GM23338 (cell line): ENCODE measurements at regions not wholly inside any gene's neighbourhood (a gene's known extent, or its start where the extent isn't known, plus 50 kb on each side); places are given as distances from the start of the nearest gene placed in this dataset.

ENCODE experiments used
- CREB1 ChIP-seq: fragments of 250-450 bp; sonication (Bioruptor Pico); IDR thresholded peaks from 2 replicates; pipeline ENCODE4 v1.5.0; 2020; ENCODE audit warnings: low read depth, mild to moderate bottlenecking, moderate library complexity
- EZH2 ChIP-seq: fragments of 200-600 bp; sonication (generic); IDR thresholded peaks from one replicate; pipeline ENCODE4 v1.8.0; 2017; ENCODE audit warnings: antibody characterized with exemption, mild to moderate bottlenecking, low read depth; ENCODE audit not compliant: unreplicated experiment
- EZH2phosphoT487 ChIP-seq: fragments of 200-600 bp; sonication (generic); IDR thresholded peaks from one replicate; pipeline ENCODE4 v1.8.1; 2018; ENCODE audit warnings: antibody characterized with exemption; ENCODE audit not compliant: unreplicated experiment
- JUNB ChIP-seq: IDR thresholded peaks from one replicate; pipeline ENCODE4 v1.6.1; 2016; ENCODE audit warnings: antibody characterized with exemption; ENCODE audit not compliant: unreplicated experiment
- NANOG ChIP-seq: IDR thresholded peaks from 2 replicates; pipeline ENCODE4 v1.6.1; 2016; ENCODE audit warnings: antibody characterized with exemption, borderline replicate concordance
- POLR2AphosphoS5 ChIP-seq: IDR thresholded peaks from 2 replicates; pipeline ENCODE4 v1.6.1; 2016; ENCODE audit warnings: antibody characterized with exemption, low read depth
- STAT1 ChIP-seq: IDR thresholded peaks from one replicate; pipeline ENCODE4 v1.6.1; 2016; ENCODE audit warnings: antibody characterized with exemption; ENCODE audit not compliant: unreplicated experiment
- ZNF114 ChIP-seq: fragments of 250-450 bp; sonication (Bioruptor Pico); IDR thresholded peaks from 2 replicates; pipeline ENCODE4 v1.5.0; 2020; ENCODE audit warnings: mild to moderate bottlenecking, moderate library complexity
- ZNF331 ChIP-seq: fragments of 250-450 bp; sonication (Bioruptor Pico); IDR thresholded peaks from 2 replicates; pipeline ENCODE4 v1.5.0; 2020; ENCODE audit warnings: low read depth, mild to moderate bottlenecking, moderate library complexity
- TF ChIP-seq, protein P1 (sequence below), 2 experiments: fragments of 200-600 bp in 1 of 2; sonication (generic) in 1 of 2; conservative IDR thresholded peaks; 2 replicates each; pipeline versions ENCODE4 v1.5.1 to v1.6.1; 2016 to 2017; ENCODE audit warnings: antibody characterized with exemption in 2 of 2, low read depth in 2 of 2, mild to moderate bottlenecking in 2 of 2, moderate library complexity in 1 of 2
- TF ChIP-seq, protein P2 (sequence below): IDR thresholded peaks from one replicate; pipeline ENCODE4 v1.6.1; 2018; ENCODE audit warnings: antibody characterized with exemption; ENCODE audit not compliant: unreplicated experiment
- TF ChIP-seq, protein P3 (sequence below): IDR thresholded peaks from 2 replicates; pipeline ENCODE4 v1.6.1; 2016; ENCODE audit warnings: antibody characterized with exemption
- TF ChIP-seq, protein P4 (sequence below): fragments of 250-450 bp; sonication (Bioruptor Pico); IDR thresholded peaks from 2 replicates; pipeline ENCODE4 v1.5.0; 2020; ENCODE audit warnings: mild to moderate bottlenecking, moderate library complexity

DNA sequence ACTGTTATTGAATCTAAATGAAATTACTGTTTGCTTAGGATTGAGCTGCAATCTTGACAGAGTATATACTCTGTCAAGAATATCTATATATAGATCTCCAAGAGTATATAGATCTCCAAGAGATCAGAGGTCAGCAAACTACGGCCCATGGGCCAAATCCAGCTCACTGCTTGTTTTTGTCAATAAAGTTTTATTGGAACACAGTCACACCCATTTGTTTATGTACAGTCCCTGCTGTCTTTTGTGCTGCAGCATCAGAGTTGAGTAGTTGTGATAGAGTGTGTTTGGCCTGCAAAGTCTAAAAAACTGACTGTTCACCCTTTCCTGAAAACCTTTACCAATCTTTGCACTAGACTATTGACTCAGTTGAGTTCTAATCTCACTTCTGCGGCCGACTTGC is 66.3 kb upstream of the NPVF start:
- no peak for TF ChIP-seq POLR2AphosphoS5
- no peak for TF ChIP-seq EZH2
- TF ChIP-seq, protein P1, sequence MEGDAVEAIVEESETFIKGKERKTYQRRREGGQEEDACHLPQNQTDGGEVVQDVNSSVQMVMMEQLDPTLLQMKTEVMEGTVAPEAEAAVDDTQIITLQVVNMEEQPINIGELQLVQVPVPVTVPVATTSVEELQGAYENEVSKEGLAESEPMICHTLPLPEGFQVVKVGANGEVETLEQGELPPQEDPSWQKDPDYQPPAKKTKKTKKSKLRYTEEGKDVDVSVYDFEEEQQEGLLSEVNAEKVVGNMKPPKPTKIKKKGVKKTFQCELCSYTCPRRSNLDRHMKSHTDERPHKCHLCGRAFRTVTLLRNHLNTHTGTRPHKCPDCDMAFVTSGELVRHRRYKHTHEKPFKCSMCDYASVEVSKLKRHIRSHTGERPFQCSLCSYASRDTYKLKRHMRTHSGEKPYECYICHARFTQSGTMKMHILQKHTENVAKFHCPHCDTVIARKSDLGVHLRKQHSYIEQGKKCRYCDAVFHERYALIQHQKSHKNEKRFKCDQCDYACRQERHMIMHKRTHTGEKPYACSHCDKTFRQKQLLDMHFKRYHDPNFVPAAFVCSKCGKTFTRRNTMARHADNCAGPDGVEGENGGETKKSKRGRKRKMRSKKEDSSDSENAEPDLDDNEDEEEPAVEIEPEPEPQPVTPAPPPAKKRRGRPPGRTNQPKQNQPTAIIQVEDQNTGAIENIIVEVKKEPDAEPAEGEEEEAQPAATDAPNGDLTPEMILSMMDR (conservative IDR thresholded peaks at IDR 0.05; ENCODE audit: low read depth in 2 of 2), result no peak
- TF ChIP-seq JUNB, result no peak
- TF ChIP-seq EZH2phosphoT487, result no peak
- no peak for TF ChIP-seq ZNF331 (CRISPR knock-in tag)
- TF ChIP-seq, protein P2, sequence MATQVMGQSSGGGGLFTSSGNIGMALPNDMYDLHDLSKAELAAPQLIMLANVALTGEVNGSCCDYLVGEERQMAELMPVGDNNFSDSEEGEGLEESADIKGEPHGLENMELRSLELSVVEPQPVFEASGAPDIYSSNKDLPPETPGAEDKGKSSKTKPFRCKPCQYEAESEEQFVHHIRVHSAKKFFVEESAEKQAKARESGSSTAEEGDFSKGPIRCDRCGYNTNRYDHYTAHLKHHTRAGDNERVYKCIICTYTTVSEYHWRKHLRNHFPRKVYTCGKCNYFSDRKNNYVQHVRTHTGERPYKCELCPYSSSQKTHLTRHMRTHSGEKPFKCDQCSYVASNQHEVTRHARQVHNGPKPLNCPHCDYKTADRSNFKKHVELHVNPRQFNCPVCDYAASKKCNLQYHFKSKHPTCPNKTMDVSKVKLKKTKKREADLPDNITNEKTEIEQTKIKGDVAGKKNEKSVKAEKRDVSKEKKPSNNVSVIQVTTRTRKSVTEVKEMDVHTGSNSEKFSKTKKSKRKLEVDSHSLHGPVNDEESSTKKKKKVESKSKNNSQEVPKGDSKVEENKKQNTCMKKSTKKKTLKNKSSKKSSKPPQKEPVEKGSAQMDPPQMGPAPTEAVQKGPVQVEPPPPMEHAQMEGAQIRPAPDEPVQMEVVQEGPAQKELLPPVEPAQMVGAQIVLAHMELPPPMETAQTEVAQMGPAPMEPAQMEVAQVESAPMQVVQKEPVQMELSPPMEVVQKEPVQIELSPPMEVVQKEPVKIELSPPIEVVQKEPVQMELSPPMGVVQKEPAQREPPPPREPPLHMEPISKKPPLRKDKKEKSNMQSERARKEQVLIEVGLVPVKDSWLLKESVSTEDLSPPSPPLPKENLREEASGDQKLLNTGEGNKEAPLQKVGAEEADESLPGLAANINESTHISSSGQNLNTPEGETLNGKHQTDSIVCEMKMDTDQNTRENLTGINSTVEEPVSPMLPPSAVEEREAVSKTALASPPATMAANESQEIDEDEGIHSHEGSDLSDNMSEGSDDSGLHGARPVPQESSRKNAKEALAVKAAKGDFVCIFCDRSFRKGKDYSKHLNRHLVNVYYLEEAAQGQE, result no peak
- TF ChIP-seq ZNF114 (CRISPR knock-in tag), result no peak
- TF ChIP-seq, protein P3, sequence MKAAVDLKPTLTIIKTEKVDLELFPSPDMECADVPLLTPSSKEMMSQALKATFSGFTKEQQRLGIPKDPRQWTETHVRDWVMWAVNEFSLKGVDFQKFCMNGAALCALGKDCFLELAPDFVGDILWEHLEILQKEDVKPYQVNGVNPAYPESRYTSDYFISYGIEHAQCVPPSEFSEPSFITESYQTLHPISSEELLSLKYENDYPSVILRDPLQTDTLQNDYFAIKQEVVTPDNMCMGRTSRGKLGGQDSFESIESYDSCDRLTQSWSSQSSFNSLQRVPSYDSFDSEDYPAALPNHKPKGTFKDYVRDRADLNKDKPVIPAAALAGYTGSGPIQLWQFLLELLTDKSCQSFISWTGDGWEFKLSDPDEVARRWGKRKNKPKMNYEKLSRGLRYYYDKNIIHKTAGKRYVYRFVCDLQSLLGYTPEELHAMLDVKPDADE, result no peak
- TF ChIP-seq CREB1, result no peak
- TF ChIP-seq STAT1, result no peak
- TF ChIP-seq NANOG, result no peak
- TF ChIP-seq, protein P4, sequence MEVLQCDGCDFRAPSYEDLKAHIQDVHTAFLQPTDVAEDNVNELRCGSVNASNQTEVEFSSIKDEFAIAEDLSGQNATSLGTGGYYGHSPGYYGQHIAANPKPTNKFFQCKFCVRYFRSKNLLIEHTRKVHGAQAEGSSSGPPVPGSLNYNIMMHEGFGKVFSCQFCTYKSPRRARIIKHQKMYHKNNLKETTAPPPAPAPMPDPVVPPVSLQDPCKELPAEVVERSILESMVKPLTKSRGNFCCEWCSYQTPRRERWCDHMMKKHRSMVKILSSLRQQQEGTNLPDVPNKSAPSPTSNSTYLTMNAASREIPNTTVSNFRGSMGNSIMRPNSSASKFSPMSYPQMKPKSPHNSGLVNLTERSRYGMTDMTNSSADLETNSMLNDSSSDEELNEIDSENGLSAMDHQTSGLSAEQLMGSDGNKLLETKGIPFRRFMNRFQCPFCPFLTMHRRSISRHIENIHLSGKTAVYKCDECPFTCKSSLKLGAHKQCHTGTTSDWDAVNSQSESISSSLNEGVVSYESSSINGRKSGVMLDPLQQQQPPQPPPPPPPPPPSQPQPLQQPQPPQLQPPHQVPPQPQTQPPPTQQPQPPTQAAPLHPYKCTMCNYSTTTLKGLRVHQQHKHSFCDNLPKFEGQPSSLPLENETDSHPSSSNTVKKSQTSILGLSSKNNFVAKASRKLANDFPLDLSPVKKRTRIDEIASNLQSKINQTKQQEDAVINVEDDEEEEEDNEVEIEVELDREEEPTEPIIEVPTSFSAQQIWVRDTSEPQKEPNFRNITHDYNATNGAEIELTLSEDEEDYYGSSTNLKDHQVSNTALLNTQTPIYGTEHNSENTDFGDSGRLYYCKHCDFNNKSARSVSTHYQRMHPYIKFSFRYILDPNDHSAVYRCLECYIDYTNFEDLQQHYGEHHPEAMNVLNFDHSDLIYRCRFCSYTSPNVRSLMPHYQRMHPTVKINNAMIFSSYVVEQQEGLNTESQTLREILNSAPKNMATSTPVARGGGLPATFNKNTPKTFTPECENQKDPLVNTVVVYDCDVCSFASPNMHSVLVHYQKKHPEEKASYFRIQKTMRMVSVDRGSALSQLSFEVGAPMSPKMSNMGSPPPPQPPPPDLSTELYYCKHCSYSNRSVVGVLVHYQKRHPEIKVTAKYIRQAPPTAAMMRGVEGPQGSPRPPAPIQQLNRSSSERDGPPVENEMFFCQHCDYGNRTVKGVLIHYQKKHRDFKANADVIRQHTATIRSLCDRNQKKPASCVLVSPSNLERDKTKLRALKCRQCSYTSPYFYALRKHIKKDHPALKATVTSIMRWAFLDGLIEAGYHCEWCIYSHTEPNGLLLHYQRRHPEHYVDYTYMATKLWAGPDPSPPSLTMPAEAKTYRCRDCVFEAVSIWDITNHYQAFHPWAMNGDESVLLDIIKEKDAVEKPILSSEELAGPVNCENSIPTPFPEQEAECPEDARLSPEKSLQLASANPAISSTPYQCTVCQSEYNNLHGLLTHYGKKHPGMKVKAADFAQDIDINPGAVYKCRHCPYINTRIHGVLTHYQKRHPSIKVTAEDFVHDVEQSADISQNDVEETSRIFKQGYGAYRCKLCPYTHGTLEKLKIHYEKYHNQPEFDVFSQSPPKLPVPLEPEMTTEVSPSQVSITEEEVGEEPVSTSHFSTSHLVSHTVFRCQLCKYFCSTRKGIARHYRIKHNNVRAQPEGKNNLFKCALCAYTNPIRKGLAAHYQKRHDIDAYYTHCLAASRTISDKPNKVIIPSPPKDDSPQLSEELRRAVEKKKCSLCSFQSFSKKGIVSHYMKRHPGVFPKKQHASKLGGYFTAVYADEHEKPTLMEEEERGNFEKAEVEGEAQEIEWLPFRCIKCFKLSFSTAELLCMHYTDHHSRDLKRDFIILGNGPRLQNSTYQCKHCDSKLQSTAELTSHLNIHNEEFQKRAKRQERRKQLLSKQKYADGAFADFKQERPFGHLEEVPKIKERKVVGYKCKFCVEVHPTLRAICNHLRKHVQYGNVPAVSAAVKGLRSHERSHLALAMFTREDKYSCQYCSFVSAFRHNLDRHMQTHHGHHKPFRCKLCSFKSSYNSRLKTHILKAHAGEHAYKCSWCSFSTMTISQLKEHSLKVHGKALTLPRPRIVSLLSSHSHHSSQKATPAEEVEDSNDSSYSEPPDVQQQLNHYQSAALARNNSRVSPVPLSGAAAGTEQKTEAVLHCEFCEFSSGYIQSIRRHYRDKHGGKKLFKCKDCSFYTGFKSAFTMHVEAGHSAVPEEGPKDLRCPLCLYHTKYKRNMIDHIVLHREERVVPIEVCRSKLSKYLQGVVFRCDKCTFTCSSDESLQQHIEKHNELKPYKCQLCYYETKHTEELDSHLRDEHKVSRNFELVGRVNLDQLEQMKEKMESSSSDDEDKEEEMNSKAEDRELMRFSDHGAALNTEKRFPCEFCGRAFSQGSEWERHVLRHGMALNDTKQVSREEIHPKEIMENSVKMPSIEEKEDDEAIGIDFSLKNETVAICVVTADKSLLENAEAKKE (CRISPR knock-in tag), result no peak
